ENCODE measurements at regions not wholly inside any gene's neighbourhood (a gene's known extent, or its start where the extent isn't known, plus 50 kb on each side); places are given as distances from the start of the nearest gene placed in this dataset.

DNA sequence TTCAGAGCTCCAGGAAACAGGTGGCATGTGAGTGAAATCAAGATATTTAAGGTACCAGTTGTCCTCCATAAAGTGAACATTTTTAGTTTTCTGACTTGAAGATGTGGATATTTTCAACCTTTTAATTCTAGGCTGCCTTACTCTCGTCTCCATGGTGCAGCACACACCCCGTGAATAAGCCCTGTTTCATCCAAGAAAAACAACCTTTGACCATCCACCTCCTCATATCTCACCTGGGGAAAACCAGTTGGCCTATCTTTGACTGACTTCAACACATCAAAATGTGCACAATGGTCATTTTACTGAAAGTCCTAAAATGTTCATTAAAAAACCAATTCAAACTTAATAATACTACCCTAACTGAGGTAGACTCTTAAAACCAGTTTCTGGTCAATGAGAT is 73.8 kb upstream of the CD2AP start:
- Histone ChIP-seq H3K27ac (ENCODE audit: extremely low read length, insufficient read depth, low read length) (no peak overlapping the region), H4K20me1 (ENCODE audit: insufficient read depth, low read length) (no peaks in the 10 kb centered on the region), H3K27me3 (ENCODE audit: control insufficient read depth in 1 of 2, insufficient read depth in 2 of 2, low read length in 2 of 2) (peaks cover 0 to 9% of the 10 kb centered on the region in 2 experiments; a peak in 1 of 5 replicates), H2AFZ (ENCODE audit: low read length) (no peak overlapping the region), H3K36me3 (replicated peaks in 1 of 2; ENCODE audit: control insufficient read depth in 1 of 2, insufficient read depth in 2 of 2, low read length in 2 of 2) (no peaks in the 10 kb centered on the region), H3K4me3 (replicated peaks in 1 of 3; ENCODE audit: insufficient read depth in 1 of 3, low read depth in 2 of 3, low read length in 3 of 3) (no peak overlapping the region), H3K4me1 (ENCODE audit: insufficient read depth, low read length) (peaks cover 10% of the 10 kb centered on the region), H3K9ac (ENCODE audit: insufficient read depth, low read depth, low read length) (no peak overlapping the region), H3K4me2 (ENCODE audit: low read depth, low read length) (no peak overlapping the region), H3K9me3 (ENCODE audit: low read length) (no peaks in the 10 kb centered on the region), H3K79me2 (ENCODE audit: insufficient read depth, low read length) (no peaks in the 10 kb centered on the region)
- TF ChIP-seq ZNF510 (CRISPR knock-in tag; IDR thresholded peaks at IDR 0.05; ENCODE audit: low read depth) = no peak
- TF ChIP-seq SP1 (IDR thresholded peaks at IDR 0.05) = no peak
- no peak for TF ChIP-seq SP1 (CRISPR knock-in tag; IDR thresholded peaks at IDR 0.05)
- TF ChIP-seq, protein P1, sequence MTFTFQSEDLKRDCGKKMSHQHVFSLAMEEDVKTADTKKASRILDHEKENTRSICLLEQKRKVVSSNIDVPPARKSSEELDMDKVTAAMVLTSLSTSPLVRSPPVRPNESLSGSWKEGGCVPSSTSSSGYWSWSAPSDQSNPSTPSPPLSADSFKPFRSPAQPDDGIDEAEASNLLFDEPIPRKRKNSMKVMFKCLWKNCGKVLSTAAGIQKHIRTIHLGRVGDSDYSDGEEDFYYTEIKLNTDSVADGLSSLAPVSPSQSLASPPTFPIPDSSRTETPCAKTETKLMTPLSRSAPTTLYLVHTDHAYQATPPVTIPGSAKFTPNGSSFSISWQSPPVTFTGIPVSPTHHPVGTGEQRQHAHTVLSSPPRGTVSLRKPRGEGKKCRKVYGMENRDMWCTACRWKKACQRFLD (CRISPR knock-in tag; IDR thresholded peaks at IDR 0.05; ENCODE audit: borderline replicate concordance) = no peak
- TF ChIP-seq TBX2 (CRISPR knock-in tag; IDR thresholded peaks at IDR 0.05; ENCODE audit: borderline replicate concordance) = no peak
- TF ChIP-seq, protein P2, sequence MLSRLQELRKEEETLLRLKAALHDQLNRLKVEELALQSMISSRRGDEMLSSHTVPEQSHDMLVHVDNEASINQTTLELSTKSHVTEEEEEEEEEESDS (CRISPR knock-in tag; IDR thresholded peaks at IDR 0.05; ENCODE audit: borderline replicate concordance) = no peak
- TF ChIP-seq, protein P3, sequence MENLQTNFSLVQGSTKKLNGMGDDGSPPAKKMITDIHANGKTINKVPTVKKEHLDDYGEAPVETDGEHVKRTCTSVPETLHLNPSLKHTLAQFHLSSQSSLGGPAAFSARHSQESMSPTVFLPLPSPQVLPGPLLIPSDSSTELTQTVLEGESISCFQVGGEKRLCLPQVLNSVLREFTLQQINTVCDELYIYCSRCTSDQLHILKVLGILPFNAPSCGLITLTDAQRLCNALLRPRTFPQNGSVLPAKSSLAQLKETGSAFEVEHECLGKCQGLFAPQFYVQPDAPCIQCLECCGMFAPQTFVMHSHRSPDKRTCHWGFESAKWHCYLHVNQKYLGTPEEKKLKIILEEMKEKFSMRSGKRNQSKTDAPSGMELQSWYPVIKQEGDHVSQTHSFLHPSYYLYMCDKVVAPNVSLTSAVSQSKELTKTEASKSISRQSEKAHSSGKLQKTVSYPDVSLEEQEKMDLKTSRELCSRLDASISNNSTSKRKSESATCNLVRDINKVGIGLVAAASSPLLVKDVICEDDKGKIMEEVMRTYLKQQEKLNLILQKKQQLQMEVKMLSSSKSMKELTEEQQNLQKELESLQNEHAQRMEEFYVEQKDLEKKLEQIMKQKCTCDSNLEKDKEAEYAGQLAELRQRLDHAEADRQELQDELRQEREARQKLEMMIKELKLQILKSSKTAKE (CRISPR knock-in tag; IDR thresholded peaks at IDR 0.05; ENCODE audit: borderline replicate concordance) = no peak
- TF ChIP-seq, protein P4, sequence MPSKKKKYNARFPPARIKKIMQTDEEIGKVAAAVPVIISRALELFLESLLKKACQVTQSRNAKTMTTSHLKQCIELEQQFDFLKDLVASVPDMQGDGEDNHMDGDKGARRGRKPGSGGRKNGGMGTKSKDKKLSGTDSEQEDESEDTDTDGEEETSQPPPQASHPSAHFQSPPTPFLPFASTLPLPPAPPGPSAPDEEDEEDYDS (CRISPR knock-in tag; IDR thresholded peaks at IDR 0.05) = no peak
- TF ChIP-seq, protein P5, sequence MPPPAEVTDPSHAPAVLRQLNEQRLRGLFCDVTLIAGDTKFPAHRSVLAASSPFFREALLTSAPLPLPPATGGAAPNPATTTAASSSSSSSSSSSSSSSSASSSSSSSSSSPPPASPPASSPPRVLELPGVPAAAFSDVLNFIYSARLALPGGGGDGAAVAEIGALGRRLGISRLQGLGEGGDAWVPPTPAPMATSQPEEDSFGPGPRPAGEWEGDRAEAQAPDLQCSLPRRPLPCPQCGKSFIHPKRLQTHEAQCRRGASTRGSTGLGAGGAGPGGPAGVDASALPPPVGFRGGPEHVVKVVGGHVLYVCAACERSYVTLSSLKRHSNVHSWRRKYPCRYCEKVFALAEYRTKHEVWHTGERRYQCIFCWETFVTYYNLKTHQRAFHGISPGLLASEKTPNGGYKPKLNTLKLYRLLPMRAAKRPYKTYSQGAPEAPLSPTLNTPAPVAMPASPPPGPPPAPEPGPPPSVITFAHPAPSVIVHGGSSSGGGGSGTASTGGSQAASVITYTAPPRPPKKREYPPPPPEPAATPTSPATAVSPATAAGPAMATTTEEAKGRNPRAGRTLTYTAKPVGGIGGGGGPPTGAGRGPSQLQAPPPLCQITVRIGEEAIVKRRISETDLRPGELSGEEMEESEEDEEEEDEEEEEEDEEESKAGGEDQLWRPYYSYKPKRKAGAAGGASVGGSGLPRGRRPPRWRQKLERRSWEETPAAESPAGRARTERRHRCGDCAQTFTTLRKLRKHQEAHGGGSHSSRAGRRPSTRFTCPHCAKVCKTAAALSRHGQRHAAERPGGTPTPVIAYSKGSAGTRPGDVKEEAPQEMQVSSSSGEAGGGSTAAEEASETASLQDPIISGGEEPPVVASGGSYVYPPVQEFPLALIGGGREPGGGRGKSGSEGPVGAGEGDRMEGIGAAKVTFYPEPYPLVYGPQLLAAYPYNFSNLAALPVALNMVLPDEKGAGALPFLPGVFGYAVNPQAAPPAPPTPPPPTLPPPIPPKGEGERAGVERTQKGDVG (CRISPR knock-in tag; IDR thresholded peaks at IDR 0.05; ENCODE audit: borderline replicate concordance) = no peak
- no peak for TF ChIP-seq SRF (IDR thresholded peaks at IDR 0.05; ENCODE audit: low read depth, low read length)
- TF ChIP-seq GABPB1 (CRISPR knock-in tag; IDR thresholded peaks at IDR 0.05) = no peak
- no peak for TF ChIP-seq JUND (CRISPR knock-in tag; IDR thresholded peaks at IDR 0.05)
- TF ChIP-seq KMT2B (CRISPR knock-in tag; IDR thresholded peaks at IDR 0.05) = no peak
- no peak for TF ChIP-seq ISL2 (CRISPR knock-in tag; IDR thresholded peaks at IDR 0.05)
- TF ChIP-seq, protein P6, sequence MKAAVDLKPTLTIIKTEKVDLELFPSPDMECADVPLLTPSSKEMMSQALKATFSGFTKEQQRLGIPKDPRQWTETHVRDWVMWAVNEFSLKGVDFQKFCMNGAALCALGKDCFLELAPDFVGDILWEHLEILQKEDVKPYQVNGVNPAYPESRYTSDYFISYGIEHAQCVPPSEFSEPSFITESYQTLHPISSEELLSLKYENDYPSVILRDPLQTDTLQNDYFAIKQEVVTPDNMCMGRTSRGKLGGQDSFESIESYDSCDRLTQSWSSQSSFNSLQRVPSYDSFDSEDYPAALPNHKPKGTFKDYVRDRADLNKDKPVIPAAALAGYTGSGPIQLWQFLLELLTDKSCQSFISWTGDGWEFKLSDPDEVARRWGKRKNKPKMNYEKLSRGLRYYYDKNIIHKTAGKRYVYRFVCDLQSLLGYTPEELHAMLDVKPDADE (CRISPR knock-in tag; IDR thresholded peaks at IDR 0.05) = no peak
- TF ChIP-seq, protein P7, sequence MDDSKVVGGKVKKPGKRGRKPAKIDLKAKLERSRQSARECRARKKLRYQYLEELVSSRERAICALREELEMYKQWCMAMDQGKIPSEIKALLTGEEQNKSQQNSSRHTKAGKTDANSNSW (CRISPR knock-in tag; IDR thresholded peaks at IDR 0.05; ENCODE audit: borderline replicate concordance) = no peak
- FAIRE-seq = no peak
- ChIA-PET POLR2A (no interaction called here), CTCF (ENCODE audit: low intra/inter-chr PET ratio, low total read pairs) (no interaction called here)
- intact Hi-C loops (cut with micrococcal nuclease; ENCODE audit: unreplicated experiment) (no loop called here), in situ Hi-C loops (cut with HindIII; ENCODE audit: extremely low pct_ligation_motif_present, low pct_unique_long_range_greater_than_20kb) (no loop called here)
- no peak for DNase-seq (ENCODE audit: low spot score)
- 0% methylated on average over 2 of the region's 2 CpGs for WGBS (ENCODE audit: low lambda C conversion rate)
- no peak for ATAC-seq
- BruUV-seq (replicated peaks) = no TSS peak

Measured in HepG2 (cell line).